AG08396 (cell line): ENCODE measurements at regions not wholly inside any gene's neighbourhood (a gene's known extent, or its start where the extent isn't known, plus 50 kb on each side); places are given as distances from the start of the nearest gene placed in this dataset.
"Not testable (repeated sequence)": the region's sequence is repeated elsewhere in the genome, so short reads cannot be mapped to it uniquely, and the experiment has no call there.

Experiments
- DNase-seq: peaks from one replicate; pipeline ENCODE4 v3.0.0; 2012; ENCODE audit warnings: low spot score, mixed read lengths

GRCh38 chr18:10085416-10085815, 171.6 kb downstream of the VAPA start:
- no peak for DNase-seq

GRCh38 chr18:10085876-10086275, 172.1 kb downstream of the VAPA start:
- DNase-seq, result no peak

- DNase-seq, result no peak
These were observed 172.8 kb downstream of the VAPA start for GRCh38 chr18:10086458-10087210.

- no peak for DNase-seq
These were observed 174.9 kb downstream of the VAPA start for GRCh38 chr18:10088734-10089133.

- no peak for DNase-seq
These were observed 176.1 kb downstream of the VAPA start for GRCh38 chr18:10089881-10090280.

- no peak for DNase-seq
These were observed 176.9 kb downstream of the VAPA start for GRCh38 chr18:10090668-10091067.

- DNase-seq, result no peak
These were observed 179.6 kb downstream of the VAPA start for GRCh38 chr18:10093445-10093844.

GRCh38 chr18:10094154-10094553, 180.3 kb downstream of the VAPA start:
- no peak for DNase-seq

- no peak for DNase-seq
These were observed 180.8 kb downstream of the VAPA start for GRCh38 chr18:10094655-10095054.

GRCh38 chr18:10095356-10095755, 181.5 kb downstream of the VAPA start:
- no peak for DNase-seq

GRCh38 chr18:10099539-10100140, 185.8 kb downstream of the VAPA start:
- no peak for DNase-seq

- no peak for DNase-seq
These were observed 186.4 kb downstream of the VAPA start for GRCh38 chr18:10100196-10100595.

GRCh38 chr18:10100941-10101701, 187.3 kb downstream of the VAPA start:
- no peak for DNase-seq

GRCh38 chr18:10101729-10102128, 187.9 kb downstream of the VAPA start:
- DNase-seq, result no peak

- not testable (repeated sequence) for DNase-seq
These were observed 191.3 kb downstream of the VAPA start for GRCh38 chr18:10105118-10105517.

GRCh38 chr18:10111191-10111590, 197.4 kb downstream of the VAPA start:
- no peak for DNase-seq

GRCh38 chr18:10111944-10112343, 198.1 kb downstream of the VAPA start:
- DNase-seq, result no peak

GRCh38 chr18:10113121-10114022, 199.6 kb downstream of the VAPA start:
- DNase-seq, result no peak

GRCh38 chr18:10114717-10115463, 201.1 kb downstream of the VAPA start:
- no peak for DNase-seq

GRCh38 chr18:10116574-10116973, 202.8 kb downstream of the VAPA start:
- no peak for DNase-seq

- no peak for DNase-seq
These were observed 205.7 kb downstream of the VAPA start for GRCh38 chr18:10119528-10119927.
